Right atrium auricular region (tissue), 2 donors: ENCODE measurements at regions not wholly inside any gene's neighbourhood (a gene's known extent, or its start where the extent isn't known, plus 50 kb on each side); places are given as distances from the start of the nearest gene placed in this dataset.

ENCODE experiments used
- DNase-seq: peaks from one replicate; pipeline ENCODE4 v3.0.0-alpha.2; 2019; ENCODE audit warnings: low spot score
- H3K27ac ChIP-seq, 2 donors: fragments of 200-600 bp; sonication (generic); 1 replicate in 1 of 2; 2 replicates in 1 of 2; pipeline ENCODE4 v1.5.1; 2016 to 2019
- H3K27me3 ChIP-seq, 2 donors: fragments of 200-600 bp; sonication (generic); one replicate each; pipeline versions ENCODE4 v1.5.1 to v1.6.0; 2017 to 2019
- H3K36me3 ChIP-seq: fragments of 200-600 bp; sonication (generic); one replicate; pipeline ENCODE4 v1.5.1; 2016
- H3K4me1 ChIP-seq, 2 donors: fragments of 200-600 bp; sonication (generic); one replicate each; pipeline versions ENCODE4 v1.5.1 to v1.6.0; 2017 to 2019
- H3K4me3 ChIP-seq, 2 donors: fragments of 200-600 bp; sonication (generic); 1 replicate in 1 of 2; 2 replicates in 1 of 2; pipeline ENCODE4 v1.5.1; 2017 to 2019; ENCODE audit warnings: mild to moderate bottlenecking in 1 of 2, moderate library complexity in 1 of 2
- H3K9me3 ChIP-seq, 2 donors: fragments of 200-600 bp; sonication (generic); one replicate each; pipeline ENCODE4 v1.5.1; 2019
- TF ChIP-seq, protein P1 (sequence below), 2 donors: fragments of 200-600 bp; sonication (generic); IDR thresholded peaks; one replicate each; pipeline ENCODE4 v1.5.1; 2019; ENCODE audit warnings: antibody characterized with exemption in 2 of 2

DNA sequence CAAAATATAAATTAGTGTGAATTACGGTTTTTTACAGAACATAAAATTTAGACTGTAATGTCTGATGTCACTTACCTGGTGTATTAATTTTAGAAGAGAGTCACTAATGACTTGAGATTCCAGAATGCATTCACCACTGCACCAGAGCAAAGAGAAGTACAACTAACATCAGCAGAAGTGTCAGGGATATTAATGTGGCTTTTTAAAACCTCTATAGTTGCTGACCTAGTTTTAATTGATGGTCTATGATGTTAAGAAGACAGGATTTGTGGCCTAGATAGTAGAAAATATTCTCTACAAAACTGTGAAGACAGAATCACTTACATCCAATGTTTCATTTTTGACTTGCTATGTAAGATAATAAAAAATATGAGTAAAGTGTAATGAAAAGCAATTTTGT is 1181.6 kb downstream of the RAPGEF2 start:
- no peaks in the 10 kb centered on the region for H3K4me1 ChIP-seq
- H3K36me3 ChIP-seq, result no peaks in the 10 kb centered on the region
- DNase-seq, result no peak
- H3K9me3 ChIP-seq, result no peaks in the 10 kb centered on the region
- no peak overlapping the region for H3K27ac ChIP-seq
- H3K4me3 ChIP-seq, result no peak overlapping the region
- H3K27me3 ChIP-seq, result no peaks in the 10 kb centered on the region
- TF ChIP-seq, protein P1, sequence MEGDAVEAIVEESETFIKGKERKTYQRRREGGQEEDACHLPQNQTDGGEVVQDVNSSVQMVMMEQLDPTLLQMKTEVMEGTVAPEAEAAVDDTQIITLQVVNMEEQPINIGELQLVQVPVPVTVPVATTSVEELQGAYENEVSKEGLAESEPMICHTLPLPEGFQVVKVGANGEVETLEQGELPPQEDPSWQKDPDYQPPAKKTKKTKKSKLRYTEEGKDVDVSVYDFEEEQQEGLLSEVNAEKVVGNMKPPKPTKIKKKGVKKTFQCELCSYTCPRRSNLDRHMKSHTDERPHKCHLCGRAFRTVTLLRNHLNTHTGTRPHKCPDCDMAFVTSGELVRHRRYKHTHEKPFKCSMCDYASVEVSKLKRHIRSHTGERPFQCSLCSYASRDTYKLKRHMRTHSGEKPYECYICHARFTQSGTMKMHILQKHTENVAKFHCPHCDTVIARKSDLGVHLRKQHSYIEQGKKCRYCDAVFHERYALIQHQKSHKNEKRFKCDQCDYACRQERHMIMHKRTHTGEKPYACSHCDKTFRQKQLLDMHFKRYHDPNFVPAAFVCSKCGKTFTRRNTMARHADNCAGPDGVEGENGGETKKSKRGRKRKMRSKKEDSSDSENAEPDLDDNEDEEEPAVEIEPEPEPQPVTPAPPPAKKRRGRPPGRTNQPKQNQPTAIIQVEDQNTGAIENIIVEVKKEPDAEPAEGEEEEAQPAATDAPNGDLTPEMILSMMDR (IDR thresholded peaks at IDR 0.05), result no peak

DNA sequence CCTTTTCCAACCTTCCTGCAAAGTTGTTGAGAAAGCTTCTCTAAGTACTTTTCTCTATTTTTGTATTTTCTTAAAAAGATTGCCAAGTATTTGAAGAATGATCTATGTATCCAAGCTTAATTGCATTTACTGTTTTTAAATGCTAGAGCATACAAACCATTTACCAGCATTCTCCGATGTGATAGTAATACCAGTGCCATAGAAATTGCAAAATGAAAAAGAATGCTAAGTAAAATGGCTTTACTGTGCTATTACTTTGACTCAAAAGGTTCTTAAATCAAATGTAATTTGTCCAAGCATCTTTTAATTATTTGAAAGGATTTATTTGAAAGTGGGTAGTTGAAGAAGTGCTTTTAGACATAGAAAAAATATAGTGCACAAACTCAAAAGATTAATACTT is 1183.2 kb downstream of the RAPGEF2 start:
- Histone ChIP-seq H3K4me1 (no peaks in the 10 kb centered on the region), H3K4me3 (no peak overlapping the region), H3K36me3 (no peaks in the 10 kb centered on the region), H3K27me3 (no peaks in the 10 kb centered on the region), H3K27ac (no peak overlapping the region), H3K9me3 (no peaks in the 10 kb centered on the region)
- TF ChIP-seq, protein P1 (IDR thresholded peaks at IDR 0.05), result no peak
- no peak for DNase-seq

DNA sequence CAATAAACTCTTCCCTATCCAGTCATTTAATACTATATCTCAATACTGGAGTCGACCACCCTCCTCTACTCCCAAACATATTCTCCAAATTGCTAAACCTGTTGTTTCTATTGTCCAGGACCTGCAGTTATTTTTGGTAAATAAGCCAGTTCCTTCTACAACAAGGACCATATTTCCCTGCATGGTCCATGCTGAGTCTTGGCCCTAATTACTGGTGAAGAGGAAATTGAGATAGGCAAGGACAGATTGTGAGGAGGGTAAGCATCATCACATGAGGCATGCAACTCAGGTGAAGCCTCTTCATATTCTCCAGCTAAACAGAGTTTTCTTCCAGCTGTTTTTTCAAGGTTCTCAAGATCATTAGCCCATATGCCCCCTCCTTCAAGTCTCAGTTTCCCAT is 1193.6 kb downstream of the RAPGEF2 start:
- H3K36me3 ChIP-seq, result no peaks in the 10 kb centered on the region
- H3K4me3 ChIP-seq, result no peak overlapping the region
- TF ChIP-seq, protein P1 (IDR thresholded peaks at IDR 0.05), result no peak
- DNase-seq, result no peak
- H3K27me3 ChIP-seq, result no peaks in the 10 kb centered on the region
- H3K9me3 ChIP-seq, result no peaks in the 10 kb centered on the region
- no peaks in the 10 kb centered on the region for H3K4me1 ChIP-seq
- no peak overlapping the region for H3K27ac ChIP-seq

DNA sequence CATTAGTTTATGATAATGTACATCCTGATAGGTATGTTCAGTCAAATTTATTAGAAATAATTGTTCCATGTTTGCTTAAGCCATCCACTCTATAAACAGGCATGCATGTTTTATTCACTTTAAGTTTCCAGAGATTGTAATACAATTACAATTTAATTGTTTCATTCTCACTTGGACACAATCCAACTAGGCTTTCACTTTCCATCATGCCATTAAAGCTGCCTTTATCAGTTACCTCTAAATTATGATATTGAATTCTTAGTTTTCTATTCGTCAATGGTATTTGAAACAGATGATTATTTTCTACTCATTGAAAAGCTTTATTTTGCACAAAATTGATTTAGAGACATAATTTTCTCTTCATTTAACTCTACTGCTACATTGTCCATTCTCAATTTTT is 1196.3 kb downstream of the RAPGEF2 start:
- H3K36me3 ChIP-seq, result no peaks in the 10 kb centered on the region
- H3K27ac ChIP-seq, result no peak overlapping the region

DNA sequence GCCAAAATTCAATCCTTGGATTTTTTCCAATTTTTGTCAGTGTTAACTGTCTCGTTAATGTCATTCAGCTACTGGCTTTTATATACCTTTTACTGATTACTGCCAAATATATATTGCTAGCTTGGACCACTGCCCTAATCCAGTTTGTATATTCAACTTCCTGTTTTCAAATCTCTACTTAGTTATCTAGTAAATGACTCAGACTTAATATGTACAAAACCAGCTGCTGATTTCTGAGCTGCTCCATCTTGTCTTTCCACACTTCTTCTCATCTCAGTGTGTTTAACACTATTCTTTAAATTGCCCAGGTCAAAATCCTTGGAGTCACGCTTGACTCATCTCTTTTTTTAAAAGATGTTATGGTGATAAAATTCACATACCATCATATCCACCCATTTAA is 1196.7 kb downstream of the RAPGEF2 start:
- Histone ChIP-seq H3K9me3 (no peaks in the 10 kb centered on the region), H3K4me3 (no peak overlapping the region), H3K27me3 (no peaks in the 10 kb centered on the region), H3K27ac (no peak overlapping the region), H3K36me3 (no peaks in the 10 kb centered on the region), H3K4me1 (no peaks in the 10 kb centered on the region)
- TF ChIP-seq, protein P1 (IDR thresholded peaks at IDR 0.05), result no peak
- DNase-seq, result no peak

More for the DNA sequence above, 1196.3 kb downstream of the RAPGEF2 start:
- no peak for DNase-seq
- Histone ChIP-seq H3K4me3 (no peak overlapping the region), H3K4me1 (no peaks in the 10 kb centered on the region), H3K27me3 (no peaks in the 10 kb centered on the region), H3K9me3 (no peaks in the 10 kb centered on the region)
- TF ChIP-seq, protein P1 (IDR thresholded peaks at IDR 0.05), result no peak

DNA sequence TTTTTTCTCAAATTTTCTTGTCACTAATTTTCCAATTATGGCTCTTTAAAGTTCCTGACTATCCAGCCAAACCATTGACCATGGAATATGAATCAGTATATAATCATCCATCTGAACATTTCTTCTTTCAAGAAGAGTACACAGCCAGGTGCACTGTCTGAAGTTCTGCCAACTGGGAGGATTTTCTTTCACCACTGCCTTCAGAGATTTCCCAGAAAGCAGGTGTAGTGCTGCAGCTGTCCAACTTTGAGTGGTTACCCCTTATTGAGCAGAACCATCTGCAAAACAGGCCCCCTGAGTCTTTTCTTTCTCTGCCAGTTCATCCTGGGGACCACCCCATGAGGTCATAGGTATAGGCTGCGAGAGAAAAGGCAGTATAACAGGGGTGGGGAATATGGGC is 1213.2 kb downstream of the RAPGEF2 start:
- Histone ChIP-seq H3K4me1 (no peaks in the 10 kb centered on the region), H3K9me3 (no peaks in the 10 kb centered on the region), H3K27me3 (no peaks in the 10 kb centered on the region), H3K36me3 (no peaks in the 10 kb centered on the region), H3K27ac (no peak overlapping the region), H3K4me3 (no peak overlapping the region)
- TF ChIP-seq, protein P1 (IDR thresholded peaks at IDR 0.05), result no peak
- no peak for DNase-seq
